GM21825 (cell line): ENCODE measurements at regions not wholly inside any gene's neighbourhood (a gene's known extent, or its start where the extent isn't known, plus 50 kb on each side); places are given as distances from the start of the nearest gene placed in this dataset.
"Not testable (repeated sequence)": the region's sequence is repeated elsewhere in the genome, so short reads cannot be mapped to it uniquely, and the experiment has no call there.

Experiments
- ATAC-seq: cut with Tn5 transposase; IDR thresholded peaks from one replicate; pipeline ENCODE4 v1.9.1; 2021; ENCODE audit warnings: mild to moderate bottlenecking, moderate library complexity; ENCODE audit not compliant: unreplicated experiment

DNA sequence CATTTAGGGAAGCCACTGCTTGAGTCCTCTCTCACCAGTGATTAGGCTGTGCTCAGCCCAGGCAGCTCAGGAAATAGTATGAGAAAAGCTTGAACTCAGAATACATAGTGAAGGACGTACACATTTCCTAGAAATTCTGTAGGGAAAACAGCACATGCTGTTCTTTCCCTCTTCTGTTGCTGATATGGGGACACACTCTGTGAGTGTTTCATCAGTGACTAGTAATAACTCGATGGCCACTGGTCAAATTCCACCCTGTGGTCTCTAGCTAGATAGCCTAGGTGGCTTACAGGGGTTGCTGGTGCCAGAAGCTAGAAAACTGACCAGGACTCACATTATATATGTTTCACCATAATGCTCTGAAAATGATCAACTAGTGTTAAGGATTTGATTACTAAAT is 259.8 kb upstream of the SOX4 start:
- no peak for ATAC-seq

DNA sequence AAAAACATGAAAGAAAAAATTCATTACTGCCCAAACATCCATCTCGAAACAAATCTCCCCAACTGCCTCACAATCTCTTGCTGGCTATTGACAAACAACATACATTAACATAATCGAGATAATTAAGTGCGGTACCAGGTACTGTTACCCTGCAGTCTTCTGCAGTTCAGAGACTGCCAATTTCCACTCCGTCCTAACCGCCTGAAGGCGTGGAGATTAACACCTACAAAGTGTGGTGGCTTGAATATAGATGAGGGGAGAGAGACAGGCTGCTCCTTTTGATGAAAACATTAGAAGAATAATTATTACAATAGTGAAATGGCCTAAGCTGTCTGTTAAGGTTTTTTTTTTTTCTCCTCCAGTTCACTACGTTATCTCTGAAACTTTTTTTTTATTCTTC is 258.9 kb upstream of the SOX4 start:
- ATAC-seq = no peak

DNA sequence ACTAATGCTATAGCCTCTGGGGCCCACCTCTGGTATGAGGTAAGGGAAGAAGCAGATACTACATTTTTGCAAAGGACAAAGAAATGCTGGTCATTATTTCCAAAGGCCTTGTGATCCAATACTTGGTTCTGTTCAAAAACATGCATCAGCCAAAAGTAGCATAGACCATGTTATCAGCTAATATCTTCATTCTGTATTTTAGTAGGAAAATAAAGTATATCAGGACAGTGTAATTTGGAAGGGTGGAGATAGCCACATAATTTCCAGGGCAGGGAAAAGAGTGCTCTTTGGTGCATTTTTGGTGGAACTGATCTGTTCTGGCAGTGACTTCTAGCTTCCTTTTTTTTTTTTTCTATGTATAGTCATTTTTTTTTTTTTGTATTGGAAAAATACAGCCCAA is 258.0 kb upstream of the SOX4 start:
- ATAC-seq = no peak

DNA sequence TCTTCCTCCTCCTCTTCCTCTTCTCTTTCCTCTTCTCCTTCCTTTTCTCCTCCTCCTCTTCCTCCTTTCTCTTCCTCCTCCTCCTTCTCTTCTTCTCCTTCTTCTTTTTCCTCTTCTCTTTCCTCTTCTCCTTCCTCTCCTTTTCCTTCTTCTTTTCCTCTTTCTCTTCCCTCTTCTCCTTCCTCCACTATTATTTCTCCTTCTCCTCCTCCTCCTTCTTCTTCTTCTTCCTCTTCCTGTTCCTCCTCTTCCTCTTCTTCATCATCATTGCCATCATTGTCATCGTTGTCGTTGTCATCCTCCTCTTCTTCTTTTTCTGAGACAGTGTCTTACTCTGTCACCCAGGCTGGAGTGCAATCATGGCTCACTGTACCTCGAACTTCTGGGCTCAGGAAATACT is 256.3 kb upstream of the SOX4 start:
- no peak for ATAC-seq

DNA sequence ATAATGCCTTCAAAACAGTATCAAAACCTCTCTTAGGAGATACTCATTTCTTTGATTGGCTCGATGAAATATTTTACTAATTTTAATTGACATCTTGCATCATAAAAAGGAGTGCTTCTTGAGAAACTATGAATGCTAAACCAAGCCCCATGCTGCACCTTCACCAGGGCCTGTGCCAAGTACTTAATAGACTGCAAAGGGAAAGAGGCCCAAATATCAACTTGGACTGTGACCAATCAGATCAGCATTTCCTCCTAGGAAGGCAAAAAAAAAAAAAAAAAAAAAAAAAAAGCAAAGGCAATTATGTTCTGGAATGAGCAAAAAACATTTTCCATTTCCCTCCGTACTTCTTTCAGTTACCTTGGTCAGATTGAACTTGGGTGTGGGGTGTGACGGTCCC is 253.0 kb upstream of the SOX4 start:
- ATAC-seq = no peak

DNA sequence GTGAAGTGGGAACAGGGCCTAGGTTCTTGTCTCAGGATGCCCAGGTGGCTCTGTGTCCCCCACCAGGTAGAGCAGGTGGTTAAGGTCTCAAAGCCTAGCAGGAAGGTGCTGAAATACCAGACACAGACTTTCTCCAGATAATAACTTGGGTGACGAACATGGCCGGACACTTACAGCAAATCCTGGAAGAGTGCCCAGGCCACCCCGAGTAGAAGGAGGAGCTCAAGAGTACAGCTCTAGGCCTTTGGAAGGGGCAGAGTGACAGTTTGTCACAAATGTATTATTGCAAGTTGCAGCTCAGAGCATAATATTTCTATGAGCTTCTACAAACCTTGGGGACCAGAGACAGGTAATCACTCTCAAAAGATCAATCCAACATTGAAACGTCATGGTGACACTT is 251.6 kb upstream of the SOX4 start:
- no peak for ATAC-seq

DNA sequence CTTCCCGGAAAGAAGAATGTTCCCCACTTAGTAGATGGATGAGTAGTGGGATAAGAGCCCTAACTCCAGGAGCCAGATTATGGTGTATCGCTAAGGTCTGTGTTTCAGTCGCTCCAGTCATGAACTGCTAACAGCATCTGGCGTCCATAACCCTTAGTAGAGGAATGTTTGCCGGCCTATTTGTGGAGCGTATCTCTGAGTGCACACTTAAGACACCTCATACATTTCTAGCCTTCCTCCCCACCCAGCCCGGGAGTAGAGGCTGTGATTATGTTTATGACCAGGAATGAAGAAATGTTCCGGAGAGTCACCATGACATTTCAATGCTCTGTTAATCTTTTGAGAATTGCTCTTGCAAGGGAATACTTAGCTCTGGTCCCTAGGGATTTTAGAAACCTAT is 251.1 kb upstream of the SOX4 start:
- ATAC-seq = no peak

DNA sequence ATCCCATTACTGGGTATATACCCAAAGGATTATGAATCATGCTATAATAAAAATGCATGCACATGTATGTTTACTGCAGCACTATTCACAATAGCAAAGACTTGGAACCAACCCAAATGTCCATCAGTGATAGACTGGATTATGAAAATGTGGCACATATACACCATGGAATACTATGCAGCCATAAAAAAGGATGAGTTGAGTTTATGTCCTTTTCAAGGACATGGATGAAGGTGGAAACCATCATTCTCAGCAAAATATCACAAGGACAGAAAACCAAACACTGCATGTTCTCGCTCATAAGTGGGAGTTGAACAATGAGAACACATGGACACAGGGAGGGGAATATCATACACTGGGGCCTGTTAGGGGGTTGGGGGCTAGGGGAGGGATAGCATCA is 247.8 kb upstream of the SOX4 start:
- not testable (repeated sequence) for ATAC-seq

DNA sequence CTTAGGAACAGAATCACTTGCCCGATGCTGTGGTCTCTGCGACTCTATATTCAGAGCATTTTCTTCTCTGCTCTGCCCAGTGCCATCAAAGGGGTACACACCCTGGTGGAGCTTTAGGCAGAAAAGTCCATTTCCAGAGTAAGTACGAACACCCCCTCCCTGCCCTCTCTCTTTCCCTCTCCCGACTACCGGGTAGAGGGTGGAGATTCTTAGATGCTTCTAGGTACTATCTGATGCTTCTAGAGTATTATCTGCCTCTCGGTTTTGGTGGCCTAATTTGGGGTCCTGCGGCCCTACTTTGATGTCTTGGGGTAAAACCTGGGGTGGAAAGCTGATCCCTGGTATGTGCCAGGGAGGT is 245.4 kb upstream of the SOX4 start:
- no peak for ATAC-seq

DNA sequence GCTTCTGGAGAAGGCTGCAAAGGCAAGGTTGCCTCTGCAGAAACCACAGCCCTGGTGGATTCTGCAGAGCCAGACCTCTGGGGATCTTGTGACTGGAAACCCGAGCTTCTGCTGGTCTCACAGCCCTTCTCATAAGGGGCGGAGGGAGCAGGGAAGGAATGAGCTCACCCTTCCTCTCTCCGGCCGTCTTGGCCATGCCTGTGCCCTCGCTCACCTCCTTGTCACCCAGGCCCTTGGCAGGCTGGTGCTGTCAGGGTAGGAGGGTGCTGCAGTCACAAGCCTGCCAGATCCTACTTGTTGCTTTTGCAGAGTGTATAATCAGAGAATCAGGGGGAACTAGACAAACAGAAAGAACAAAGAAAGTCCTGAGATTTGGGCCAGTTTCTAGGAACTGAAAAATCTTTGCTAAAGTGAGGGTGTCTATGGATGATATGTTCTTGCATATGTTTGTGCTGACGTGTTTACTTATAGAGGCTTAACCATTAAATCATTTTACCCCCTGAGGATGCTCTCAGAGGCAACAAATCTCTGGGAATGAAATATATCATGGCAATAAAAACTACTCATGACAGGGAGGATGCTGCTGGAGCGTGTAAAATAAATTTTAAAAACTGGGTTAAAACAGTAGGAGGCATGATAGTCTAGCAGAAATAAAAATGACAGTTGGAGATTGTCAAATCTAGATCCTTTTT is 244.9 kb upstream of the SOX4 start:
- no peak for ATAC-seq

DNA sequence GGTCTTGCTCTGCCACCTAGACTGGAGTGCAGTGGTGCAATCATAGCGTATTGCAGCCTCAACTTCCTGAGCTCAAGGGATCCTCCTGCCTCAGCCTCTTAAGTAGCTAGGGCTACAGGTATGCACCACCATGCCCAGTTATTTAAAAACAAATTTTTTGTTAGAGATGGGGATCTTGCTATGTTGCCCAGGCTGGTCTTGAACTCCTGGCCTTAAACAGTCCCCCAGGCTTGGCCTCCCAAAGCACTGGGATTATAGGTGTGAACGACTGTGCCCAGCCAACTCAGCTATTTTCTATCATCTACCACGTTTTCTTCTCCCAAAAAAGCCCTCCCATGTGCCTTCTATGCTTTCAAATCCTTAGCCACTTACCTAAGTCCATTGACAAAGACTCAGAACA is 243.7 kb upstream of the SOX4 start:
- ATAC-seq = no peak

DNA sequence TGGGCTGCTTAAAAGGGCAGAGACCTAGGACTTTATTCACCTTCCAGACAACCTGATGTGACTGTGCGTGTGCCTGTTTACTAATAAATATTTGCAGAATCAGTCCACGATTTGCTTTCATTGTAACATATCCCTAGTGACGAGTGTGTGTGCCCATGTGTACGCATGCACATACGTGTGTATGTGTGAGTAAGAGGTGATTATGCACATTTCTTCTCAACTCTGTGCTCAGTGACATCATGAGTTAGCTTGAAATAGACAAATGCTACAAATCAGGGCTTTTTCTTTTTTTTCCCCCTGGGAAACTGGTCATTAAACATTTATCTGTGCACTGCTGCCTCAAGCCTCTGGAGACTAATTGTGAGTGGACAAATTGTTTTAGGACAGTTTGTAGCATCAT is 242.6 kb upstream of the SOX4 start:
- ATAC-seq = no peak

DNA sequence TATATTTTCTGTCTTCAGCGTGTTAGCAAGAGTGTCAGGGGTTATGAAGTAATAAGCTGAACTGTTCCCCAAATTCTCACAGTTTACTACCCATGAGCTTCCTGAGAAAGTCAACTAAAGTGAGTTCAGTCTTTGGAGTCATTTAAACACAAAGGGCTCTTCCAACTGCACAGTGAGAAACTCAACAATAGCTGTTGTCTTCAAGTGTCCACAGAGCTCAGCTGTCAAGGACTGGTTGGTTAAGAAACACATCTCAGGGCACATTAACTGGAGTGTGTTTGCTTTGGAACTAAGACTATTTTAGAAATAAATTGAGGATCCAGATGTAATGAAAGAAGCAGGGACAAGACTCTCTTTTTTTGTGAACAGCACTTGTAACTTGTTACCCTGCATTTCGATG is 241.4 kb upstream of the SOX4 start:
- no peak for ATAC-seq

DNA sequence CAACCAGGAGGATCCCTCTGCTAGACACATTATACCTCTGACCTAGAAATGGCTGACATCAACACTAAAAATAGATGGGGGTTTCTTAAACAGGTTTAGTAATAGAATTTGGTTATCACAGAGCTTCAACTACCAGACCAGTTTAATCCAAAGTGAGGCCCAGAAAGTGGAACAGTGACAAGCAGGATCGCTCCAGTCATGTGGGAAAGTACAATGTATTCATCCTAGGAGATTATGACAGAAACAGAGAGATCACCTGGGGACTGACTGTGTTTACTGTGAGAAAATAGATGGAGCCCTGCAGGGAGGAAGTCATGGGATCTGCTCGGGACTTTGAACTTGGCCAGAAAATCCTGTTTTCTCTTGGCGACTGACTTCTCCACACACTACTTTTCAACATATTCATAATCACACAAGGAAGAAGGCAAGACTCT is 238.7 kb upstream of the SOX4 start:
- no peak for ATAC-seq

DNA sequence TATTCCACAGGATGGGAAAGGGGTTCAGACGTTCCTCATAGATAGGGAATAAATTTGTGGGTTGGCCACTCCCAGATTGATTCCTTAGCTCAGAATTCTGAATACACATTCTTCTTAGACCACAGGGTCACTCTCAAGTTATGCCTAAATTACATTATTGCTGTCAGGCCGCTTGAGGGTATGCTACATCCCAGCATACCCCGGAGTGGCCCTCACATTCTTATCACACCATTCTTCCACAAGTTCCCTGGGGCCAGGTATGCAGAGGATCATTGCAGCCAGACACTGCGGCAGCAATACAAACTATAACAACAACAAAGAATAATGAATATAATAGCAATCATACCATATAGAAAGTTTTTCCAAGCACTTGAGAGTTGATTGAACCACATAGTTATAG is 237.9 kb upstream of the SOX4 start:
- ATAC-seq = no peak

DNA sequence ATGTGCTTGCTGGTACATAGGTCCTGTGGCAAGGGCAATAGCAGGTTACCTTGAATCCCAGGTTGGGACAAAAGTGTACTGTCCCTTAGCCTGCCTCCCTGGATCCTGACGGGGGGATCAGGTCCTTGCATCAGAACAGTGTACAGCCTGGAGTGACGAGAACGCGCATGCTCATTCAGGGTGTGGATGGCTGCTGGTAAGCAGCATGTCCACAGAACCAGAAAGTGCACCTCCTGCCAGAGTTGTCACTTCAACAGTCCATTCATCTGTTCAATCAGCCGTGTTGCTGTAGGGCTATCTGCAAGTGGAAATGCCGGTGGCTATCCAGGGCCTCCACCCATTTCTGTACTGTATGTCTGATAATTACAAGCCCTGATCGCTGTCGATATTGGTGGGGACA is 236.3 kb upstream of the SOX4 start:
- no peak for ATAC-seq

DNA sequence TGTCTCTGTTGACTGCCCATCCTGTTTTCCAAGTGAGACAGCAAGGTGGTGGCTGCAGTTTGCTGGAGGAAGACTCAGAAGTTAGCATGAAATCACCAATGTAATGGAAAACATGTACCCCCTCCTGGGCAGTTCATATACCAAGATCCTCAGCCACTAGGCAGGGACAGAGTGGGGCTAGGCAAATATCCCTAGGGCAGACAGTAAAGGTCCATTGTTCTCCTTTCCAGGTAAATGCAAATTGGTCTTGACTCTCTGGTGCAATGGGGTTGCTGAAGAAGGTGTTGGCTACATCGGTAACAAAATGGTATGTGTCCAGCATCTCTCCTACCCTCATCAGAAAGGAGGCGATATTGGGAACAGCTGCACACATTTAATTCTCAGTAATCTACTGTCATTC is 233.6 kb upstream of the SOX4 start:
- no peak for ATAC-seq

DNA sequence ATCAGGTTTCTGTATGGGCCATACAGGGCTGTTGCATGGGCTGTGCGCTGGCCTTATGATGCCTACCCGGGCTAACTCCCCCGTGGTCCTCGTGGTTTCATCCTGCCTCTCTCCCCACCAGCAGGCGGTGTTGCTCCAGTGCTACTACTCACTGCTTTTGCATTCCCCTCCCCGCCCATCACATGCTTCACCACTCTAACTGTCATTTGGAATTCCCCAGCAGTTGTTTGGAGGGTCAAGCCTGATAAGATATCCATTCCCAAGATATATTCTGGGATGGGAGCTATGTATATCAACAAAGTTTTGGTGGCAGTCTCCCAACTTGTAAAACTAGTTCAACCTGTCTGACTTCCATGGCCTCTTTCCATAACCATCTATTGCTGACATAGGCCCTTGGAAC is 233.2 kb upstream of the SOX4 start:
- ATAC-seq = no peak

DNA sequence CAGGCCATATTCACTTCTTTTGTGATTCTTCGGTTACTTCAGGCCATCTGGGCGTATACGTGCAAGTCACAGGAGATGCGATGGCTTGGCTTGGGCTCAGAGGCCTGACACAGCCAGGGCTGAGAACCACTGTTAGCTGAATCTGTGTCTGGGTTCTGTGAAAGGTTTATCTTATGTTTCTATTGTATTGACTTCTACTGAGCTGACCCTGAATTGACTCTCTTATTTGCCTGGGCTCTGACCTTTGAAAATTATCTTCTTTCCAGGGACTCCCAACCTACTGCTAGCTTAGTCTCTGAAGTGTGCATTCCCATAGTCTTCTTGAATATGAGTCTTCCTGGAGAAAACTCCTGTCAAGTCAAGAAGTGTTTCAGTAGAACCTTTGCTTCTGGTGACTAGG is 226.4 kb upstream of the SOX4 start:
- ATAC-seq = no peak

DNA sequence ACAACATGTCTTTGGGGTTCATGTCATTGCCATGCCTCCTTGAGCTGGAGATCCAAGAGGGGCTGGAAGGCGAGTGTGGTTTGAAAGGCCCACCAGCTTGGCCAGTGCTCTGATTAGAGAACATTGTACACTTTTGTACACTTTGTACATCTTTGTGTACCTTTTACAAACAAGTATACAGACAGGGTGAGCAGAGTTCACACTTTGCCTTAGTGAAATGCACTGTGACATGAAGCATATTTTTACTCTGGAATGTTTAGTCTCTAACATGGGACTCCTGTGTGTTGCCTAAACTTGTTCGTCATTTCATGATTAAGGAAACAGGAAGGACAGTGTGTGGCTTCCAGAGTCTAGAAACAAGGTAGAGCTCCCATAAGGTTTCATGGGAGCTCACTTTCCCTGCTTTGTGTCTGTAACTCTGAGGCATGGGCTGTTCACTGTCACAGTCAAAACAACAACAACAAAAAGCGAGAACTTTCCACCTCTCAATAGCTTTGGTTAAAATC is 225.8 kb upstream of the SOX4 start:
- ATAC-seq = no peak

DNA sequence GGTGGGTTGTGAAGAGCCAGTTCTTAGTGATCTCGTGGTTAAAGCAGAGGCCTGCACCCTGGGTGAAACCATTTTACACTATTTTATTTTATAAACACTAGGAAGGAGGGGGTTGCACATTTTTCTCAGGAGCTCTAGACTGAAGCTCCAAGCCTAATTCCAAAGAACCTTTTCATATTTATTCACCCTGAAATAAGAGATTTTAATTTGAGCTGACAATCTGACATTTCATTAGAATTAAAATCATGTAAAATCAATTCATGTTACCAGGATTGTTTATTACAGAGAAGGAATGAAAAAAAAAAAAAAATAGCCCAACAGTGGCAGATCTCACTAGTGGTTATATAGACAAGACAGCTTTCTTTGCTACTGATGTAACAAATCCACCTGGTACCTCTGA is 222.5 kb upstream of the SOX4 start:
- ATAC-seq = no peak

DNA sequence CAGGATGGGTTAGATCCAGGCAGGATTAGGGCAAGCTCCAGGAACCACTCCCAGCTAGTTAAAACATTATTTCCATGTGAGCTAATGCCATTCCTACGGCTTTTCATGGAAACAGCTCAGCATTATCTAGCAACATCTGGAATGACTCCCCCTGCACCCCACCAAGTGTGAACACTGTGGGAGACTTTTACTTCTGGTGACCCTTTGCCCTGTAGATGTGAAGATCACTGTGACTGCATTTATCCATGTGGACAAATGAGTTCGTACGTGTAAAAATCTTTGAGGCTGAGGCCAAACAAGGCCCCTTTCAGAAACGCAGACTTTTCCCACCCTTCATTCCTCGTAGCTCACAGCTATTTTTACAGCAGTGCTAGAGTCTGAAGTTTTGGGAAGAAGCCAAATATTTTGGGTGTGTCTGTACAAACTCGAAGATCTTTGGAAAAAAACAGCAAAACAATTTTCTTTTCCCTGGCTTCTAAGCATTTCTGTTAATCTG is 221.8 kb upstream of the SOX4 start:
- ATAC-seq = no peak
